HG03520 (cell line): ENCODE measurements at regions not wholly inside any gene's neighbourhood (a gene's known extent, or its start where the extent isn't known, plus 50 kb on each side); places are given as distances from the start of the nearest gene placed in this dataset.
"Not testable (repeated sequence)": the region's sequence is repeated elsewhere in the genome, so short reads cannot be mapped to it uniquely, and the experiment has no call there.

Experiments used
- ATAC-seq: cut with Tn5 transposase; IDR thresholded peaks from one replicate; pipeline ENCODE4 v1.9.1; 2021; ENCODE audit warnings: mild to moderate bottlenecking, moderate library complexity; ENCODE audit not compliant: unreplicated experiment

GRCh38 chr21:15119486-15119885 lies 54.7 kb upstream of the NRIP1 start:
- no peak for ATAC-seq

- no peak for ATAC-seq
These were observed 56.4 kb upstream of the NRIP1 start for GRCh38 chr21:15121097-15121654.

- no peak for ATAC-seq
These were observed 56.9 kb upstream of the NRIP1 start for GRCh38 chr21:15121655-15122120.

GRCh38 chr21:15122241-15122640 lies 57.4 kb upstream of the NRIP1 start:
- no peak for ATAC-seq

GRCh38 chr21:15124731-15125130 lies 59.9 kb upstream of the NRIP1 start:
- no peak for ATAC-seq

- ATAC-seq: no peak
These were observed 62.1 kb upstream of the NRIP1 start for GRCh38 chr21:15126948-15127347.

GRCh38 chr21:15127437-15127836 lies 62.6 kb upstream of the NRIP1 start:
- no peak for ATAC-seq

DNA sequence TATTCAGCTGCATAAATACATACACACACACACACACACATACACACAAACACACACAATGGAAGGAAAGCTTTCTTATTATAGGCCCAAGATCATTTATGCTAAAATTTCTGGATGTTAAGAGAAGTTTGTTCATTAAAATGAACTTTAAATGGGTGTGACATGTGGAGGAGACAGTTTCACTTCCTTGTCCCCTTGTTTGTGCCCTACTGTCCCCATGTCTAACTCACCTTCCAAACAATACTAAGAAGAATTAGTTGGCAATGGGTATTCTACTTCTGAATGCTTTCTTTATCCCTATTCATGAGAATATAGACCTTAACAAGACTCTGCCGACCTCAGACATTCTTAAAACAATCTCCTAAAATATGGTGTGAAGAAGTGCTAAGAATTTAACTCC lies 63.5 kb upstream of the NRIP1 start:
- no peak for ATAC-seq

- ATAC-seq: not testable (repeated sequence)
These were observed 63.9 kb upstream of the NRIP1 start for GRCh38 chr21:15128714-15129113.

DNA sequence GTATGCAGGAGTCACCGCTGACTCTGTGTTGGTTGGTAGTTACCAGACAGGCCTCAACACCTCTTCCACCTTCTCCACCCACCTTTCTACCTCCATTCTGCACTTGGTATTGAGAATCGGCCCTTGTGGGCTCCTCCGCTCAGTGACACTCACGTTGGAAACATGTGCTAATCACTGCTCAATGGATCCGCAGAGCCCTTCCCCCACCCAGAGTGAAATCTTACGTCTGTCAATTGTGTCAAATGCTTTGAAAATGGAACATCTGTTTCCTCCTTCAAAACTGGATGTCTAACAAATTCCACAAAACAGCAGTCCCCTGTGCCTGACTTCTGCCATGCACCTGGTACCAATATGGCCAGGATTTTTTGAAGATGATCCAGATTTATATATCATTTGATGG lies 65.5 kb upstream of the NRIP1 start:
- ATAC-seq: no peak

DNA sequence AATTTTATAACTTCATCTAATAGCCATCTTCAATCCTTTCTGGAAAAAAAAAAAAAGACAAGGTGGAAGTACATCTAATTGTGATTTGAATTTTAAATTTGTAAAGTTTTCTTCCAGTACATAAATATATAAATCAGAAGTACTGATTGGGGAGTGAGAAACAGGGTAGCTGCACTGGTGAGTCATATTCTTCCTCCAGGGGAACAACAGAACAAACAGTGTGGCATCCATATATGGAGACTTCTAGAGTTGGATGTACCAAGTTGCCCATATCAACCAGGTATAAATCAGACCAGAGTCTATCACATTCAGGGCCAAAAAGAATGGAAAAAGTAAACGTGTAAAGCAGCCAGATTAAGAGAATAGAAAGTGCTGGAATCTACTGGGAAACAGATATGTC lies 66.0 kb upstream of the NRIP1 start:
- ATAC-seq: no peak

DNA sequence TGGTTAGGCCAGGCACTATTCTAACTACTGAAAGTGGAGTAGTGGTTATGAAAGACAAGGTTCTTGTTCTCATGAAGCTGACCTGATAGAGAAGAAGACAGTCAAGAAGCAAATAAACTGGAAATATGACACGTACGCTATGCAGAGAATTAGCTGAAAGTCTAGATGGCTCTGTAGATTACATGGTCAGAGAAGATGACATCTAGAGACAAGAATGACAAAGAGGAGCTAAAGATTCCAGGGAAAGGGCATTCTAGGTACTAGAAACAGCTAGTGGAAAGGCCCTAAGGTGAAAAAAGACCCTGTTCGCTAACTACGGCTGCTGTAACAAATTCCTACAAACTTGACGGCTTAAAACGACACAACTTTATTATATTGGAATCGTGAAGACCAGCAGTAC lies 68.0 kb upstream of the NRIP1 start:
- no peak for ATAC-seq

DNA sequence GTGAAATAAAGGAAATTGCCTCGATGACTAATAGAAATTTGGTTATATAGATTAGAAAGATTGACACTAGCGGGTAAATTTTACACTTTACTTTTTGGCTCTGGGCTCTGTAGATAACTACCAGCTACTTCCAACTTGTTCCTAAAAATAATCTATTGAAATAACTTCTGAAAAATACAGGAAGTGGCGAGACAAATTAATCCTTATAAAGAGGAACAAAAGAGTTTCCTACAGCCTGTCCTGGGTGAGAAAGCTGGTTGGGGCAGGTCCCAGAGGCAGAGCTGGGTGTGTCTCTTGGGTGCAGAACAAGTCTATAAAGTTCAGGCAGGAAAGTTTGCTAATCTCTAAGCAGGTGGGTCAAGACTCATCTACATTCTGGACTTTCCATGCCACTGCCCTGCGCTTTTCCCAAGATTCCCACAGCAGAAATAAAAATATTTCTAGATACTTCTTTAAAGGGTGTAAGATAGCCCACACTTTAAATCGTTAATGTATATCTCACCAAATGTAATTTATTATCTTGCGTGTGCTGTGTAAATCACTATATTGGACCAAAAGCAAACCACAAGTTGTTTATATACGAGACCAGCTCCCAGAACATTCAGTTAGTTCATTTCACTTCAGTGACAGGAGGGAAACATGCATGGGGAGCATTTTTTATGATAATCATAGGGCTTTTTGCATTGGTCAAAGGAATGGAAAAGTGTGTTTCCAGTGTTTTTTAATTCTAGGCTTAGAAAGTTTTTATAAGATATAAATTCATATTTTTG lies 70.1 kb upstream of the NRIP1 start:
- no peak for ATAC-seq

DNA sequence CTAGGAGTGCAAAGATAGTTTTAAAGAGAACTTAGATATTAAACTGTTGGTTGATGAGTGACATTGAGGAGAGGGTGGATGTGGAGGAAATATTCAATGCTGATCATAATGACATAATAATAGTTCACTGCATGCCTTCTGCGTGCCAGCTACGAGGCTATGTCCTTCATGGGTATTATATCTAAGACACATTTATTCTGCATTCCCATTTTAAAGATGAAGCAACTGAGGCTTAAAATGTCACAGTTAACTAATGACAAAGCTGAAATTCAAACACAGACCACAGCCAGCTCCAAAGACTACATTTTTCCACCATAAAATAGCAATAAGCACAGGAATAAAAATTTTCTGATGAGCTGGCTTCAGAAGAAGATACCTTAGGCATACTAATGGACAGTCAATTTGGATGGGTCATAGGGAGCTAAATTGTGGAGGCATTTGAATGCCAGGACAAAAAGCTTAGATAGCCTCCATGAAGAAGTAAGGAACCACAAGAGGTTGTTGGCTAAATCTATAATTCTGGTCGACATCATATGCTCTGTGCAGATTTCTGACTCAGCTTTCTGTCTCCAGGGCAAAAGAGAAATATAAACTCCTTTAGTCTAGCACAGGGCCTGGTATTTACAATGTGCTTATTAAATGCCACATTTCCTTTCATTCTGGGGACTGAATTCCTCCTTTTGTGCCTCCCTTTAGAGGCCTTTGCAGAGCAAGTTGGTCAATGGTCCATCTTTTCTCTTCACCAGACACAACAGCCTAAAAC lies 71.2 kb upstream of the NRIP1 start:
- ATAC-seq: no peak

- no peak for ATAC-seq
These were observed 73.7 kb upstream of the NRIP1 start for GRCh38 chr21:15138490-15138889.

- ATAC-seq: no peak
These were observed 75.1 kb upstream of the NRIP1 start for GRCh38 chr21:15139898-15140297.

DNA sequence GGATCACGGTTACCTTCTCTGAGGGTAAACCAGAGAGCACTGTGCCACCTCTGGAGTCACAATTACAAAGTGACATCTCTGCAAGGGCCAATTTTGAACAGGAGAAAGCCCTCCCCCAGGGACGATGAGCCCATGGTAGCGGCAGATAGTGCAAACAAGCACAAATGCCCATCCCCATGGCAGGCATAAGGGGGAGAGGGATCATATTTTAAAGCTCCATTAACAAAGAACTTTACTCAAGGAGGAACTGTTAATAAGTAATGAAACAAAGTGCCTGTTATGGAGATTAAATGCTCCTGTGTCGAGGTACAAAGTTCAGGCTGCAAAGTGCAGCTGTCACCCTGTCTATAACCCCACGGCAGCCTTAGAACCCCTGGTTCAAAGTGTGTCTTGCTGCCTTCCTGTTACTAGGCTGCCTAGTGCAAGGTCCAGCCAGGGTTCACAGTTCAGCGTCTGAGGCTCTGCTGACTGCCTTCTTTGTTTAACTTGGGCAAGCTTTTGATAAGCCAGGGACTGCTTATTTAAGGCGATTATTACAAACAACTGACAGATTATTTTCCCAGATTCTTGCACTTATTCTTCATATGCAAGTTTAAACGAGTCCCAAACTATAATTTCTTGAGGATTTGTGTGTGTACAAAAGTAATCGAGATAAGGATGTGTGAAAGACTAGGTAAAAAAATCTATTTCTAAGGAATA lies 75.7 kb upstream of the NRIP1 start:
- ATAC-seq: no peak

DNA sequence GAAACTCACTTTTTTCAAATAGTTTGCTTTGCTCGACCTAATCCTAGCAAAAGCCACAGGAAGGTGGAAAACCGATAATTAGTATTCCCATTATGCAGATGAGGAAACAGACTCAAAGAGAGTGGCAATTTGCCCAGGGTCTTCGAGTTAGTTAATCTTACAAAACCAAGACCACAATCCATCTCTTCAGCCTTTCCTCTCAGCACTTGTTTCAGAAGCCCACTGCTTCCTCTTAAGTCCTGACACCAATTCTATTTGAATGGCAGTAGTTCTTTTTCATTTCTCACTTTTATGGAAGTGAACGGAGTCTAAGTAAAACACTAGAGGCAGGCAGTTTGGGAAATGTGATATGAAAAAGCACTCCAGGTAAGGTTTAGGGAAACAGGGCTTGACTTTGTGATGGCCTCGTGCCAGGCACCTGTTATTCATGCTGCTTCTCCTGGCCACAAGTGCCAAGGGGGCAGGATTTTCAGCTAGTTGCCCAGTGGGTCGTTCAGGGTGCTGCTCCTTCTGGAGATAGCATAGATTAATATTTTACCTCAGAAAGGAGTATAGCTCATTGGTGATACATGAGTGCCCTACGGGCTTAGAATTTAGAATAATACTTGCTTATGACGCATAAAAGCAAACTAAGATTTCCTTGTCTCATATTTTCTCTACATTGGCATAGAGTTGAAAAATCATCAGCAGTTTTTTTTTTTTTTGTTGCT lies 76.6 kb upstream of the NRIP1 start:
- no peak for ATAC-seq

GRCh38 chr21:15144026-15144425 lies 79.2 kb upstream of the NRIP1 start:
- ATAC-seq: no peak

DNA sequence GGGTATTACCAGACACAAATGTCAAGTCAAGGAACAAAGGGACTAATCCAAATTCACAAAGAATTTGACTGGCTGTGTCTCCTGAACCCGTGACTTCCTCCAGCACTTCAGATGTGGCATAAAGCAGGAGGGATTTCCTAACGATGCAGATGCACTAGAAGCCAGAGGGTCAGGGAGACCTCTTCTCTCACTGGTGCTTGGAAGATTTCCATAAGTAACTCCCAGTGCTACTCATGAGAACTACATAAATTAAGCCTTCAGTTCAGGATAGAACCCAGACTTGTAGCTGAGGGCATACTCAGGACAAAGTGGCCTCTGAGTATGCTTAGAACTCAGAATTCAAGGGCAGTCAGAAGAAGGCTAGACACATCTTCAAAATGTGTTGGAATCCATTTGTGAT lies 83.6 kb upstream of the NRIP1 start:
- ATAC-seq: no peak
